SIG-M5 treated with dmso at 0.1 percent for 504 hours (cell line): ENCODE measurements at regions not wholly inside any gene's neighbourhood (a gene's known extent, or its start where the extent isn't known, plus 50 kb on each side); places are given as distances from the start of the nearest gene placed in this dataset.
A peak's percentile ranks its signal among the peaks of the same experiment; 100 is the strongest.

Source experiments
- DNase-seq: peaks from one replicate; lab custom pipeline; 2025; ENCODE audit not compliant: unreplicated experiment; lab: John Stamatoyannopoulos, UW

GRCh38 chr1:8204826-8205225, 113.1 kb upstream of the SLC45A1 start:
- no peak for DNase-seq

- no peak for DNase-seq
Measured at GRCh38 chr1:8203551-8203950, 114.4 kb upstream of the SLC45A1 start.

- DNase-seq, result no peak
Measured at GRCh38 chr1:8203056-8203455, 114.9 kb upstream of the SLC45A1 start.

GRCh38 chr1:8202182-8202905, 115.6 kb upstream of the SLC45A1 start:
- DNase-seq, result no peak

GRCh38 chr1:8201331-8201861, 116.5 kb upstream of the SLC45A1 start:
- DNase-seq, result no peak

- DNase-seq, result no peak
Measured at GRCh38 chr1:8200317-8201115, 117.4 kb upstream of the SLC45A1 start.

- DNase-seq, result no peak
Measured at GRCh38 chr1:8198522-8198921, 119.4 kb upstream of the SLC45A1 start.

GRCh38 chr1:8197493-8198282, 120.2 kb upstream of the SLC45A1 start:
- DNase-seq, result no peak

GRCh38 chr1:8194481-8195227, 123.3 kb upstream of the SLC45A1 start:
- peak; percentile 26 for DNase-seq

- DNase-seq, result no peak
Measured at GRCh38 chr1:8193840-8194406, 124.0 kb upstream of the SLC45A1 start.

GRCh38 chr1:8191474-8191873, 126.4 kb upstream of the SLC45A1 start:
- no peak for DNase-seq

GRCh38 chr1:8189931-8190483, 127.9 kb upstream of the SLC45A1 start:
- no peak for DNase-seq

GRCh38 chr1:8185400-8185799, 132.5 kb upstream of the SLC45A1 start:
- no peak for DNase-seq

GRCh38 chr1:8184301-8184700, 133.6 kb upstream of the SLC45A1 start:
- no peak for DNase-seq

- DNase-seq, result peak; percentile 66
Measured at GRCh38 chr1:8182034-8182761, 135.7 kb upstream of the SLC45A1 start.

GRCh38 chr1:8179132-8179793, 138.7 kb upstream of the SLC45A1 start:
- DNase-seq, result no peak

GRCh38 chr1:8176279-8176678, 141.6 kb upstream of the SLC45A1 start:
- DNase-seq, result no peak

- no peak for DNase-seq
Measured at GRCh38 chr1:8174807-8175206, 143.1 kb upstream of the SLC45A1 start.
